ENCODE measurements at regions not wholly inside any gene's neighbourhood (a gene's known extent, or its start where the extent isn't known, plus 50 kb on each side); places are given as distances from the start of the nearest gene placed in this dataset.

DNA sequence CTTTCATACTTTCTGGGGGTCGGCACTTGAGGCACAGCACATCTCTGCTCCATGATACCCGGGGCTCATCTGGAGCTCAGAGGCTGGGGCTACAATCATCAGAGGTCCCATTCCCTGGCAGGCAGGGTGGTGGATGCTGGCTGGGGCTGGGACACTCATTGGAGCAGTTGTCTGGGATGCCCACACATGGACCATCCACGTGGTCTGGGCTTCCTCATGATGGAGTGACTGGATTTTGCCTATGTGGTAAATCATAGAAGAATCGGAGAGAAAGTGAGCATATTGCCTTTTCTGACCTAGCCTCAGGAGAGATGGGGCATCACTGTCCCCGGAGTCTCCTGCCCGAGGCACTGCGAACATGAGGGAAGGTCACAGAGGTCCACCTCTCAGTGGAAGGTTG is 91.4 kb upstream of the IRS2 start:
- Mint-ChIP-seq H3K27me3 (ENCODE audit: insufficient read depth, unreplicated experiment) (no peaks in the 10 kb centered on the region), H3K27ac (ENCODE audit: low read depth, unreplicated experiment) (no peak overlapping the region), H3K9me3 (ENCODE audit: unreplicated experiment) (no peaks in the 10 kb centered on the region), H3K36me3 (ENCODE audit: insufficient read depth, unreplicated experiment) (no peaks in the 10 kb centered on the region), H3K4me1 (ENCODE audit: insufficient read depth, unreplicated experiment) (peaks cover 13% of the 10 kb centered on the region), H3K4me3 (ENCODE audit: unreplicated experiment) (no peak overlapping the region)
- no peak for DNase-seq (ENCODE audit: unreplicated experiment)
- intact Hi-C loops (cut with micrococcal nuclease) = no loop called here
- BruUV-seq (replicated peaks) = no TSS peak
- ChIA-PET POLR2A (no interaction called here), CTCF (no interaction called here)
- TF ChIP-seq, protein P1, sequence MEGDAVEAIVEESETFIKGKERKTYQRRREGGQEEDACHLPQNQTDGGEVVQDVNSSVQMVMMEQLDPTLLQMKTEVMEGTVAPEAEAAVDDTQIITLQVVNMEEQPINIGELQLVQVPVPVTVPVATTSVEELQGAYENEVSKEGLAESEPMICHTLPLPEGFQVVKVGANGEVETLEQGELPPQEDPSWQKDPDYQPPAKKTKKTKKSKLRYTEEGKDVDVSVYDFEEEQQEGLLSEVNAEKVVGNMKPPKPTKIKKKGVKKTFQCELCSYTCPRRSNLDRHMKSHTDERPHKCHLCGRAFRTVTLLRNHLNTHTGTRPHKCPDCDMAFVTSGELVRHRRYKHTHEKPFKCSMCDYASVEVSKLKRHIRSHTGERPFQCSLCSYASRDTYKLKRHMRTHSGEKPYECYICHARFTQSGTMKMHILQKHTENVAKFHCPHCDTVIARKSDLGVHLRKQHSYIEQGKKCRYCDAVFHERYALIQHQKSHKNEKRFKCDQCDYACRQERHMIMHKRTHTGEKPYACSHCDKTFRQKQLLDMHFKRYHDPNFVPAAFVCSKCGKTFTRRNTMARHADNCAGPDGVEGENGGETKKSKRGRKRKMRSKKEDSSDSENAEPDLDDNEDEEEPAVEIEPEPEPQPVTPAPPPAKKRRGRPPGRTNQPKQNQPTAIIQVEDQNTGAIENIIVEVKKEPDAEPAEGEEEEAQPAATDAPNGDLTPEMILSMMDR (IDR thresholded peaks at IDR 0.05; ENCODE audit: unreplicated experiment) = no peak

DNA sequence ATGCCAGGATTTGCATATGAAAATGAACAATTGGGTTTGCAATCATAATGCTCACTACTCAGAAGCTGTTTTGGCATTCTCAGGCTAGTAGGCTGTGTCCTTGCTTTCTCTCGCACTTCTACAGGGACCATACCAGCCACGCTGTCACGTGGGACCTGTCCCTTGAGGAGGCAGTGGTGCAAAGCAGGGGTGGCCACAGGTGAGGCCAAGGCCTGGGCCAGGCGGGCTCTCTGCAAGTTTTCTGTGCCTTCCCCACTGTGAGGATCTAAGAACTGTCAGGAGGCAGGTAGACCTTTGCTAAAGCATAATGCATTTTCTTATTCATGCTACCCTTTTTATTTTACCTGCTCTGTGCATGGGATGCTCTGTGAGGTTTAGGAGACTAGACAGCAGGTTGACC is 89.4 kb upstream of the IRS2 start:
- Mint-ChIP-seq H3K4me3 (ENCODE audit: unreplicated experiment) (no peak overlapping the region), H3K4me1 (ENCODE audit: insufficient read depth, unreplicated experiment) (peaks cover 13% of the 10 kb centered on the region), H3K36me3 (ENCODE audit: insufficient read depth, unreplicated experiment) (no peaks in the 10 kb centered on the region), H3K27ac (ENCODE audit: low read depth, unreplicated experiment) (peak overlapping the region; percentile 86), H3K9me3 (ENCODE audit: unreplicated experiment) (no peaks in the 10 kb centered on the region), H3K27me3 (ENCODE audit: insufficient read depth, unreplicated experiment) (no peaks in the 10 kb centered on the region)
- no peak for DNase-seq (ENCODE audit: unreplicated experiment)
- CTCF ChIA-PET = no interaction called here
- intact Hi-C loops (cut with micrococcal nuclease) = no loop called here
- TF ChIP-seq, protein P1 (IDR thresholded peaks at IDR 0.05; ENCODE audit: unreplicated experiment) = no peak
- POLR2A ChIA-PET = no interaction called here
- no TSS peak for BruUV-seq (replicated peaks)

DNA sequence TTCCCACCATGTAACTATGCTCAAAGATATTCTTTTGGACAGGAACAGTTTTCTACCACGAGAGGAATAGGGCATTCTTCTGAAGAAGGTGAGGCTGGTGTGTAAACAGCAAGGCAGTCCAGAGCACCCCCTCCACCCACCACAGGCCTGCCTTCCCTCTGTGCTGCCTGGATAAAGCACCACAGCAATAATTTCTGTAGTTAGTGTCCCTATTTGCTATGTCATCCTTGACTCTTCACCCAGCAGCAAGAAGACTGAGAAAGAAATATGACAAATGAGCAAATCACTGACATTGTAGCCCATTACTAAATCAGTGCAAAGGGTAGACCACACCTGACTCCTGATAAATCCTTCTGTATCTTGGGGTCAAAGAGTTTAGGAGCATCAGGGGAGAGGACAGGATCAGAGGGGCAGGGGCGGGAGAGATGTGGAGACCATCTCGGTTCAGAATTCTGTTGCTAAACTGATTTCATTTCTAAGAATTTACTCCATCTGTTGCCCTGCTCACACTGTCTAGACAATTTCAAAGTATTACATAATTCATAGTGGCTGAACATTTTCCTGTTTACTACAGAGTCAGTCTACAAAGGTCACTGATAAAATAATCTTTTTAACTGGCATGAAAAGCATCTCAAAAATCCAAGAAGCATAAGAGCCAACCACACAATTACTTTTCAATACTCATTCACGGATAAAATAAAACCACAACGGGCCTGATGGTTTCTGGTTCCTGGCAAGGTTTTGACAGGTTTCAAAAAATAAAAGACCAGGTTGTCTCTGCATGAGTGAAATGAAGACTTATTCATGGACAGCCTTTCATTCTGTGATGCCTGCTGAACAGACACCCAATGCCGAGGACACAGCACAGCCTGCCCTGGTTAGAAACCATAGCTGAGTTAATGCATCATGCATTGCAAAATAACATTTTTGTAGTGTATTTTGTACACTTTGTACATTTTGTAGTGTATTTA is 88.4 kb upstream of the IRS2 start:
- H3K36me3 Mint-ChIP-seq (ENCODE audit: insufficient read depth, unreplicated experiment) = no peaks in the 10 kb centered on the region

DNA sequence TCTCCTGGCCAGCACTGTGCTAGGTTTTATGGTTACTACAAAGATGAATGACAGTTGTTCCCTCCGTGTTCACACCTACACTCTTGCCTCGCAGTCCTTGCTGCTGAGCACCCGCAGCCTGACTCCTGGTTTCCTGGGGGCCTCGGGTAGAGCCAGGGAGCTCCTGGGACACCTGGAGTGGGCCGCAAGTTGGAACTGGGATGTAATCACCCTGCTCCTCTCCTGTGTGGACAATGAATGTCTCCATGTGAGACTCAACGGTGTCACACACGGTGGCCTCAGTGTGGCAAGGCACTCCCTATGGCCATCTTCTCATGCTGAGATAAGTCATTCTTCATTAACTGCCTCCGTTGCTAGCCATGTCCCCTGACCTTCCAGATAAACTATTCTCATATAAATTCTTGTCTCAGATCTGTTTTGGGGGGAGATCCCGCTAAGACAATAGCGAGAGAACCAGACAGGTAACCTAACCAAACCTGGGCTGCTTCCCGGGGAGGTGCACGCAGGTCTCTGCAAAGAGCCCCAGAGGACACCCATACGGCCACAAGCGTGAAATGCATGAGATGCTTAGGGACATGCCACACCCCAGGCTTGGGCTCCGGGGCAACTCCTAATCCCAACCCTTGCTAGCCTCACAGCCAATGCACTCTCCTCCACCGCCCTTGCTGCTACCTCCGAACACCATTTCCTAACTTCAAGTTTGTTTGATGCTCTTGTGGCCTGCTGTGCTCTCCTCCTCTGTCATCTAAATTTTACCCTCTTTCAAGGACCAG is 87.2 kb upstream of the IRS2 start:
- no TSS peak for BruUV-seq (replicated peaks)
- intact Hi-C loops (cut with micrococcal nuclease) = no loop called here
- Mint-ChIP-seq H3K4me3 (ENCODE audit: unreplicated experiment) (no peak overlapping the region), H3K27ac (ENCODE audit: low read depth, unreplicated experiment) (no peak overlapping the region), H3K9me3 (ENCODE audit: unreplicated experiment) (no peaks in the 10 kb centered on the region), H3K36me3 (ENCODE audit: insufficient read depth, unreplicated experiment) (no peaks in the 10 kb centered on the region), H3K4me1 (ENCODE audit: insufficient read depth, unreplicated experiment) (peaks cover 13% of the 10 kb centered on the region), H3K27me3 (ENCODE audit: insufficient read depth, unreplicated experiment) (no peaks in the 10 kb centered on the region)
- POLR2A ChIA-PET = no interaction called here
- TF ChIP-seq, protein P1 (IDR thresholded peaks at IDR 0.05; ENCODE audit: unreplicated experiment) = no peak
- CTCF ChIA-PET = no interaction called here
- DNase-seq (ENCODE audit: unreplicated experiment) = no peak

More for the DNA sequence above, 88.4 kb upstream of the IRS2 start:
- H3K27ac Mint-ChIP-seq (ENCODE audit: low read depth, unreplicated experiment) = peak overlapping the region; percentile 86
- ChIA-PET CTCF (no interaction called here), POLR2A (no interaction called here)
- TF ChIP-seq, protein P1 (IDR thresholded peaks at IDR 0.05; ENCODE audit: unreplicated experiment) = no peak
- no peaks in the 10 kb centered on the region for H3K27me3 Mint-ChIP-seq (ENCODE audit: insufficient read depth, unreplicated experiment)
- H3K9me3 Mint-ChIP-seq (ENCODE audit: unreplicated experiment) = no peaks in the 10 kb centered on the region
- peak; percentile 22 for DNase-seq (ENCODE audit: unreplicated experiment)
- H3K4me1 Mint-ChIP-seq (ENCODE audit: insufficient read depth, unreplicated experiment) = peaks cover 13% of the 10 kb centered on the region
- H3K4me3 Mint-ChIP-seq (ENCODE audit: unreplicated experiment) = no peak overlapping the region
- intact Hi-C loops (cut with micrococcal nuclease) = no loop called here
- no TSS peak for BruUV-seq (replicated peaks)

Data from MCF 10A (cell line).